ENCODE measurements at regions not wholly inside any gene's neighbourhood (a gene's known extent, or its start where the extent isn't known, plus 50 kb on each side); places are given as distances from the start of the nearest gene placed in this dataset.

DNA sequence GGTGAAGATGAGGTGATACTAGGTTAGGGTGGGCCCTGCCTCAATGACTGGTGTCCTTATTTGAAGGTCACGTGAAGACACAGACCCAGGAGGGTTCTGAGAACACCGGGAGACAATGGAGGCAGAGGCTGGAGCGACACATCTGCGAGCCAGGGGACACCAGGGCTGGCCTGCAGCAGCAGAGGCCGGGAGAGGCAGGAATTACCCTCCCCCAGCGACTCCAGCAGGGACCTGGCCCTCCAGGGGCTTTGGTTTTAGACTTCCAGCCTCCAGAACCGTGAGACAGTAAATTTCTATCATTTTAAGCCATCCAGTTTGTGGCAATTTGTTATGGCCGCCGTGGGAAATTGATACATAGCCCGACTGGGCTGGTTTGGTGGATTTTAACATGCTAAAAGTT lies 152.2 kb downstream of the DNAJB6 start (continued):
- TF ChIP-seq, protein P1, sequence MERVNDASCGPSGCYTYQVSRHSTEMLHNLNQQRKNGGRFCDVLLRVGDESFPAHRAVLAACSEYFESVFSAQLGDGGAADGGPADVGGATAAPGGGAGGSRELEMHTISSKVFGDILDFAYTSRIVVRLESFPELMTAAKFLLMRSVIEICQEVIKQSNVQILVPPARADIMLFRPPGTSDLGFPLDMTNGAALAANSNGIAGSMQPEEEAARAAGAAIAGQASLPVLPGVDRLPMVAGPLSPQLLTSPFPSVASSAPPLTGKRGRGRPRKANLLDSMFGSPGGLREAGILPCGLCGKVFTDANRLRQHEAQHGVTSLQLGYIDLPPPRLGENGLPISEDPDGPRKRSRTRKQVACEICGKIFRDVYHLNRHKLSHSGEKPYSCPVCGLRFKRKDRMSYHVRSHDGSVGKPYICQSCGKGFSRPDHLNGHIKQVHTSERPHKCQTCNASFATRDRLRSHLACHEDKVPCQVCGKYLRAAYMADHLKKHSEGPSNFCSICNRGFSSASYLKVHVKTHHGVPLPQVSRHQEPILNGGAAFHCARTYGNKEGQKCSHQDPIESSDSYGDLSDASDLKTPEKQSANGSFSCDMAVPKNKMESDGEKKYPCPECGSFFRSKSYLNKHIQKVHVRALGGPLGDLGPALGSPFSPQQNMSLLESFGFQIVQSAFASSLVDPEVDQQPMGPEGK (CRISPR knock-in tag; IDR thresholded peaks at IDR 0.05; ENCODE audit: borderline replicate concordance) = no peak
